ENCODE measurements at regions not wholly inside any gene's neighbourhood (a gene's known extent, or its start where the extent isn't known, plus 50 kb on each side); places are given as distances from the start of the nearest gene placed in this dataset.
A peak's percentile ranks its signal among the peaks of the same experiment; 100 is the strongest.

DNA sequence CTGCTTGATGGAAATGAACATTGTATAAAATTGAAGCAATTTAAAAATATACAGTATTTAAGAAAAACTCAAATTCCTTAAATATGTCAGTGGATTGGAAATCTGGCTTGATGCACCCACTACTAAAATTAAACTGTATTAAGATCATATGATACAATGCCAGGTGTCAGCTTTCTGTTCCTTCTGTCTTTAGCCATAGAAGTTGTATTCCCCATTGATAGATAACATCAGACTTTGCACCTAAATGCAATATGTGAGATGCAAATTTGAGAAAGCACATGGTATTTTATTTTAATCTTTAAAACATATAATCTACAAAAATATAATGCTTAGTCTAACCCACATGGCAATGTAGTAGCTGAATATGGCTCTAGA lies 697.4 kb upstream of the WWC1 start:
- no peak for DNase-seq (ENCODE audit: low read depth)

DNA sequence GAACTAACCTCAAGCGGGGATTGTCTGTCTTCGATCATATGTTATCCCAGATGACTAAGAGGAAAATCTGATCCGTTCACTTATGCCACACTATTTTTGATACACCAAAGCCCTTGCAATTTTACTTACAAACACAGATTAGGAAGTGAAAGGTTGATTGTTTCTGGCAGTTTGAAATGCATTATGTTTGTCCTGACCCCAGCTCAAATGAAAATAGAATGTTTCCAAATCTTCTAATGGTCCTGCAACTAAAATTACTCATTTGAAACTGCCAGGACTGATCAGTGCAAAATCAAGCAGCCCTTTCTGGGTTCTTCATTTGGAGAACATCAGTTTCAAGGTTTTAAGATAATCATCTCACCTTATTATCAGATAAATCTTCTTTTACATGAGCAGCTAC lies 696.7 kb upstream of the WWC1 start:
- DNase-seq (ENCODE audit: low read depth) = no peak

DNA sequence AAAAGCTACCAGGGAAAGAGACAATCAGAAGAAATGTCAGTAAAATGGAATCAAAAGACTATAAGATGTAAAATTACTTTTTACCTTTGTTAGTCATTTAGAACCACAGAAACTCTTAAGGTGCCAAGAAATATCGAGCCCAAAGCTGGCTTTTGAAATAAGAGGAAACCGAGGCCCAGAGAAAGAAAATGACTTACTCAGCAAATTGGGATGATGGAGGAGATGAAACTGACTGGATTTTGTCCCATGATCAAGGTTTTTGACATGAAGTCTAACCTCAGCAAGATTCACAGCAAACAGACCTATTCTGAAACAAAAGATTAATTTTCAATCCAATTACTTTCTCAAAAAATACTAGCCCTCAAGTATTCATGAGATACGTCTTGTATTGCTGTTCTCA lies 696.2 kb upstream of the WWC1 start:
- no peak for DNase-seq (ENCODE audit: low read depth)

DNA sequence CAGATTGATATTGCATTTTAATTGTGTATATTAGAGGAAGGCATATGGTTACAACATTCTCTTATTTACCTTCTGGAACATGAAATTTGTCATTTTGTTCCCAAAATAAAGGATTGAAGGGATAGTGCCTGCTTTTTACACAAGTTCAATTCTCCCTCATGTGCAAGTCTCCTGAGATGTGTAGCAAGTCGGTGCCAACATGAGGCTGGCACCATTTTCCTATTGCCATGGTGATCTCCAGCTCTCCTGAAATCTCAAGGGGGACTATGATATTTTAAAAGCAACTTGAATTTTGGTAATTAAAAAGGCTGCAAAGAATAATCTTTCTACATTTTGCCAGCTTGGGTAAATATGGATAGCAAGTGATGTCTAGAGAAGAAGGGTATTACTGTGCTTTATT lies 693.3 kb upstream of the WWC1 start:
- DNase-seq (ENCODE audit: low read depth) = no peak

DNA sequence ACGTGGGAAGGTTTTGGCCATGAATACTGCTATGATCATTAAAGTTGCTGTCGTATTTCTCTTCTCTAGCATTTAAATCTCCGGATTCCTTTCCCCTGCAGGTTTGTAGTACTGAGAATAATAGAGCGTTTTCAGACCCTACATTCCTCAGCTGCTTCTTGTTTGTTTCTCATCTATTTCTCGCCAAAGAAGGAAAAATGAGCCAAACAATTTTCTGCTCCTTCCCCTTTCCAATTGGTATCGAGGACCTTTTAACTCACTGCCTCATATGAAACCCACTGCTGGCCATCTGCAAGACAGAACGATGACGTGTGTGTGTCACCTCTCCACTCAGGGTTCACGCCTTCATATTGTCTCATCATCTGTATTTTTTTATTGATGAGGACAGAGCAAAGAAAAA lies 689.4 kb upstream of the WWC1 start:
- DNase-seq (ENCODE audit: low read depth) = no peak

DNA sequence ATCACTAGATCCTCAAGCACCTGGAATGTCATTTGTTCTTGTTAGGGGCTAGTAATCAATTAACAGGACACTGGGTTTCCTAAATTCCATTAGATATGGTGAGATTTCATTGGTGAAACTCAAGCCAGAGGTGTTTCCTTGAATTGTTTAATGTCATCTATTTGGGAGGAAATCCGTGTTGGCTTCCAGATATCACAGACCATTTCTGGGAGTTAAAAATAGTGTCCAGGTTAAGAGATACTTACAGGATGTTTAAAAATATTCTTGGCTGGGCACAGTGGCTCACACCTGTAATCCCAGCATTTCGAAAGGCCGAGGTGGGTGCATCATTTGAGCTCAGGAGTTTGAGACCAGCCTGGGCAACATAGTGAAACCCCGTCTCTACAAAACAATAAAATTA lies 688.3 kb upstream of the WWC1 start:
- no peak for DNase-seq (ENCODE audit: low read depth)

DNA sequence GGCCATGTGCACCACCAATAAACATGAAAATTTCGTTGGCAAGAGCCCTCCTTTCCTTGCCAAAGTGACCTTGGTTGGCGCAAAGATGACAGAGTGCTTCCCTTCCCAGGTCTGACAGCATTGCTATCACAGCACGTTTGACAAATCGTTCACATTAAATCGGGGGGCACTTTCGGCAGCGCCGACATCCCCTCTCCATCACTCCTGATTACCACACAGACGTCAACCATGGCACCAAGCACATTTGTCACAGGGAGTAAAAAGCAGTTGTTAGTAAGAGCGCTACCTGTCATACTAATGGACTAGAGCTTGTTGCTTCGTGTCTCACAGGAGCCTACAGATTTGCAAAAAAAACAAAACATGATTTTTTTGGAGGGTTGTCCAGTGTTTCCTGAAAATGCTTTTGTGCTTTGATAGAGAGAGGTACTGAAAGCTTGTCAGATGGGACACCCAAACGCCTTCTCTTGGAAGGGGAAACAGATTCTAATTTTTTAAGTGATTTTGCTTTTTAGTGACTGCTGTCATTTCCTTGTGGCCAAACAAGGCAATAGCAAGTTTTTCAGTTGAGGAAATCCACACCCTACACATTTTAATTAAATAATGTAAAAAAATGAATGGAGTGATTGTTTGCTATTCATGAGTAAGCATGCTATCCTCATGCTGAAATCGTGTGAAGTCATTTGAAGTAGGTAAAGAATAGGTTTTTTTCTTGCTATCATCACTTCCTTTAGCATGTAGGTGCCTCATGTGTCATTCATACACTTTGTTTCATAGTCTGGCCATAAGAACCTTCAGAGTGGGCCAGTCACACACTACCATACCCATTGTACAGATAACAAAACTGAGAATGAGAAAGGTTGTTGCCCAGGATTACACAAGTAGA lies 682.8 kb upstream of the WWC1 start:
- DNase-seq (ENCODE audit: low read depth) = no peak

DNA sequence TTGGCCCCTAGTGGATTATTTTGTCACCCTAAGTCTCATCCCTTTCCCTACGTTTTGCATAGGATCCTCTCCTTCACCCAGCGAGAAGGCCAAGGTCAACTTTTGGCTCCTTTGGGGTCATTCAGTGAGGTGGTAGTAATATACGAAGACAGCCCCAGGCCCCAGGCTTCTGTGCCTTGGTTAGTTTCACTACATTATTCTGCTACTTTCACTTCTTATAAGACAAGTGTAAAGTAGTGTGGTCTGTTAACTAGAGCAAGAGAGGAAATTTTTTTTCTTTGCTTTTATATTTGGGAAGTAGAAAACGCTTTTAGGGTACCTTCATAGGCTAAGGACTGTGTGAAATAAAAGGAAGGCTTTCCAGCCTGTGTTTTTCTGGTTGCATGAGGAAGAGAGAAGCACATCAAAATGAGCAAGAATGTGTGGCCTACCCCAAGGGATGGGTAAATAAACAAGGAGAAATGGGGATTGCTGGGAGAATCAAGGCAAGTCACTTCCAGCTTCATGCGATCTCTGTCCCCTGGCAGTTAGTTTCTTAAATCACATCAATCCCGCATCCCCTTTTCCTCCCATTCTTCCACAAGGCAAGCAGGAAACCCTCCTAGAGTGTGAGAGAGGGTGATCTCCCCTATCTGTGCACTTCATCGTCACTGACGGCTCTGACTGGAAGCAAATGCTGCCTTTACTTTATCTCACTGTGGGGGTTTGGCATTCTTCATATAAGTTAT lies 677.0 kb upstream of the WWC1 start:
- DNase-seq (ENCODE audit: low read depth) = no peak

DNA sequence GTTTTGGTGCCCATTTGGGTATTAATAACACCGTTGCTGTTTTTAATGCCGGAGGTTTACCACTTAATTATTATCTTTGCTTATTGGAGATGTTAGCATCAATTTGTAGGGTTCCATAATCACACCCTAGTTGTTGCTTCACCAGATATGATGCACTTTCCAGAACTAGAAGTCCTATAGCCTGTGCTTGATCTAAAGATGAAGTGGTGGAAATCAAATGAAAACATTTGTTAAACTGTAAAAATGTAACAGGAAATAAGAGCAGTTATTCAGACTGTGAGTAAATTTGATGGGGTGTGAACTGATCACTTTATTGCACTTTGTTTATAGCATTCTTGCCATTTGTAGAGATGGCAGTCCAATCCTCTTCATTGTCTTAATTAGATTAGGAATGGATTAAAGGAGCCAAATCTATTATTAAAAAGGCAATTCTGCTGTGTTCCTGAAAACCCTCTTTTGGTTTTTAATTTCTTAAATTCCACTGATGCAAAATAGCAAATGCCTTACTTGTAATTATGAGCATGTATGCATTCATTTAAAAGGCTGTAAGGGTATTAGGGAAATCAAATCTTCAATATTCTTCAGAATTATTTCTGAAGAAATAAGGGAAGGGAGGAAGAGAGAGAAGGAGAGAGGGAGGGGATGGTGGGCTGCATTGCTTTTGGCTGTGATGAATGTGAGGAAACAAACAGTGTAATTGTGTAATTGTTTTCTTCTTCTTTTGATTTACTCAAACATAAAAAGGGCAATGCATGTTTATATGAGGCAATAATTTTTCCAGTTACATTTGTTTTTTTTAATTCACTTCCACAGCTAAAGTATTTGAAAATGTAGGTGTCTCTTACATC lies 675.2 kb upstream of the WWC1 start:
- no peak for DNase-seq (ENCODE audit: low read depth)

DNA sequence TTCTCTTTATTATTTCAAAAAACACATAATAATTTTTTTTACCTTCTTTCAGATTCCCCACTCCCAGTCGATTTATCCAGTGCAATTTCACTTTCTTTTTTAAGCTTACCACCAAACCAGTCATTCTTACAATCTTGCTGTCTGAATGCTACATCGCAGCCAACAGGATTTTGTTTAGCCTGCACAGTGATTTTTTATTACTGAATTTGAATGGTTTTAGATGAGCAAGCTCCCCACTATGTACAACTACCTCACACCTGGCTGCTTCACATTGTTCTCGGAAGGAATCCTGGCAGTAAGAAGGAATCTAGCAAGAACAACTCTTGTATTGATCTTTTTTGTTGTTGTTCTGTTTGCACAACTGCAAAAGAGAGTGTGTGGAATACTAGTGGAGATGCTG lies 668.1 kb upstream of the WWC1 start:
- no peak for DNase-seq (ENCODE audit: low read depth)

DNA sequence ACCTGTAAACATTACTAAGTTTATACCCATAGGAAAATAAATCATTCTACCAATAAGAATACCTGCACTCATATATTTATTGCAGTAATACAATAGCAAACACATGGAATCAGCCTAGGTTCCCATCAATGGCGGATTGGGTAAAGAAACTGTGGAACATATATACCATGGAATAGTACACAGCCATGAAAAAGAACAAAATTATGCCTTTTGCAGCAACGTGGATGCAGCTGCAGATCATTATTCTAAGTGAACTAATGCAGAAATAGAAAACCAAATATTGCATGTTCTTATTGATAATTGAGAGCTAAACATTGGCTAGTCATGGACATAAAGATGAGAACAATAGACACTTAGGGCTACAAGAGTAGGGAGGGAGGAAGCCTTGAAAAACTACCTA lies 667.4 kb upstream of the WWC1 start:
- no peak for DNase-seq (ENCODE audit: low read depth)

DNA sequence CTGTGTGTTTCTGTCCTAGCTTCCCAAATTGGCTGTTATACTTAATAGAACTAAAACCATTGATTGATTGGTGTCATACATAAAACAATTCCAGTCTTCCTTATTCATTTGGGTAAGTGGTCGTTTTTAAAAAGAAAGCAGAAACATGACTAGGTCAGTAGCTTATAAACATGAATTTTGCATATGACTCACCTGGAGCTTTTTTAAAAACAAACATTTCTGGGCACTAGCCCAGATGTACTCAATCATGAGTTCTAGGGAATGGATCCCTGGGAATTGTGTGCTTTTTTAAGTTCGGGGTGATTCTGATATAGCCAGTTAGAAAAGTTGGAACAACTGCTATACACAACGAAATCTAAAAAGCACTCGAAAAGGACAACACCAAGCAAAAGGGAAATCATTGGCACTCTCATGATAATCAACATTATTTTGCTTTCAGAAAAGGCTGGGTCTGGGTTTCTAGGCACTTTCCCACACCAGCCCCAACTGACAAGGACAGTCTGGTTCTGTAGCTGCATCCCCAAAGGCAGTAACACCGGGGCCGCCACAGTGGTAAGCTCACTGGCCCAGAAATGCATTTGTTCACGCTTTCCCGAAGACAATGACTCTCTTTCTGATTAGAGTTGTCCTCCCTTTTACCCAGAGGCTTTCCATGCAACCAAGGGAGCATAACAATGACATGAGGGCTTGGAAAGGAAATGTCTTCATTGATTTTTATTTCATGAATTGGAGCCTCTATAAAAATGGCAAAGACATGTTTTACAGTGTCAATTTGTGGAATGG lies 664.9 kb upstream of the WWC1 start:
- no peak for DNase-seq (ENCODE audit: low read depth)

DNA sequence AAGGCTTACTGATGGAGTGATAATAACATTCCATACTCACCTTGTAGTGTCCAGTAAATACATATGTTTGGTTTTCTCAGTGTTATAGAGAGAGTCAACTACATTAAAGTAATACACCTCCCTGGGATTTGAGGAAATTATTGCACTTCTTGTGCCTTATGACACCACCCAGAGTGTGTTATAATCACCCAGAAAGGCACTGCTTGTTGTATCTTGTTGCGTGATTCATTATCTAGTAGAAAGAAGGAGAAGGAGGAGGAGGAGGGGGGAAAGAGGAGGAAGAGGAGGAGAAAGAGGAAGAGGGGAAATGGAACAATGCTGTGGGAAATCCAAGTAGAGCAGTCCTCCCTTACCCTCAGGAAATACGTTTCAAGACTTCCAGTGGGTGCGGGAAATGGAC lies 661.8 kb upstream of the WWC1 start:
- no peak for DNase-seq (ENCODE audit: low read depth)

DNA sequence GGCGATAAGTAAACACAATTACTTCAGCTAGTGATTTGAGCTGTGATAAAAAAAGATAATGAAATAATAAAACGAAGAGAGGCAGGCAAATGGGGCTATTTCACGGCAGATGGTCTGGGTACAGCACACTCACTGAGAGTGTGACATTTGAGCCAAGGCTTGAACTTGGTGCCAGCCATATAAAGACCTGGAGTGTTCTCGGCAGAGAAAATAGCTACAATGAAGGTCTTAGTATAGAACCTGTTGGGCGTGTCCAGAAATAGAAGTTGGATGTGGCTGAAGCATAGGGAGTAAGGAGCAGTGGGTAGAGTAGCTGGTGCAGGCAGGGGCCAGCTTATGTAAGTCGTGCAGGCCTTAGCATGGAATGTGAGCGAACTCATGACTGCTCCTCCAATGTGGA lies 660.3 kb upstream of the WWC1 start:
- DNase-seq (ENCODE audit: low read depth) = no peak

DNA sequence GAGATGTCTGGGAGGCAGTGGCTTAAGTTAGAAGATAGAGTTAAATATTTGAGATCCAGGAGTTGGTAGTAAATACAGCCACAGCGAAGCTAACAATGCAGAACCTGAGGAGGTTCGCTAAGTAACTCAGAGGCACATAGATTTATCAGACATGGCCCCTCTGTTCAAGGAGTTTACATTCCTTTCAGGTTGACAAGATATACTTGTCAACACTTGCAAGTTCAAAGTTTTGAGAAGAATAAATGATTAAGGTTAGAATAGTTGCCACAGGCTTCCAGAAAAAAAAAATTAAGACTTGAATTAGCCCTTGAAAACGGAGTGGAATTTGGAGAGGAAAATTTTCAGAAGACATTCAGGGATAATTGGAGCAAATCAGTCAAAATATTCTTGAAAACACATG lies 658.3 kb upstream of the WWC1 start:
- no peak for DNase-seq (ENCODE audit: low read depth)

DNA sequence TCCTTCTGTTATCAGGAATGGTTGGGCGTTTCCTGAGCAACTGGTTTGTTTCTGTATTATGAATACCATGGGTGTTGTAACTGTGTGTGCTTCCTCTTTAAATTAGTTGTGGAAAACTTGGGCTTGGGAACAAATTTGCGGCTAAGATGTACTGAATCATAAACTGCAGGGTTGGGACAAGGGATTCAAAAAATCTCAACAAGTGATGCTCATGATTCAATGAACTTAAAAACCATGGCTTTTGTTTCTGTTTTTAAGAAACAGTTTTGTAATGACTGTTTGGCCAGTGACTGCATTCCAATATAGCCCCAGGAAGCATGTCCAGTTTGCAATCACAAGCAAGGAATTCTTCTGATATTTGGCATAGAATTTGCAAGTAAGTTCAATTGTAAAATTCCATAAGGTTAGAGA lies 657.5 kb upstream of the WWC1 start:
- DNase-seq (ENCODE audit: low read depth) = peak; percentile 100

DNA sequence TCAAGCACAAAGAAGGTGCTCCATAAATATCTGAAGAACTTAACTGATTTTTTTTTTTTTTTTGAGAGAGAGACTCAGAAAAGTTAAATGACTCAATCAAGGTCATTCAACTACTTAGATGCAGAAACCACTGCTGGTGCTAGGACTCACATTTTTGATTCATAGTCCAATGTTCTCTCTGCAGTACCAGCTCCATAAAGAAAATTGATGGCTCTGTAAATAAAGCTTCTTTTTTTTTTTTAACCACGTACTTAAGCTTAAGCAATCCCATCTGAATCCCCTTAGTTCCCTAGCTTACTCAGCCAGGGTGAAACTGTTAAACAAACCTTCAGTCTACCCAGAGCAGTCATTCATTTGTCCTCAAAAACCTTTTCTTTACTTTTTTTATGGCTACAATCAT lies 657.0 kb upstream of the WWC1 start:
- DNase-seq (ENCODE audit: low read depth) = peak; percentile 95

DNA sequence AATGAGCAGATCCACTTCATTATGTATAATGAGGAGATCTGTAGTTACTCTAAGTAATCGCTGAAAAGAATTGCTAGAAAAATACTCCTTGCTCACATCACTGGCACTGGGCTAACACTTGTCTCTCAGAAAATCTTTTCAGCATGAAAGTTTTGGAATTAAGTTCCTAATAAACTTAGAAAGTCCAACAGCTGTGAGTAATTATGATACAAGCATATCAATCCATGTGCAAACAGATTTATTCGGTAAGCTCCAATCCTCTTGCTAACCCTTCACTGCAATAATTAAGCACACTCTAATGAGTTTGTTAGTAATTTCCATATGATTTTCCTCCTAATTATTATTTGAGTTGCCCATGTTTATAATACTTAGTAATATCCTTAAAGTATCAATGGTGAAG lies 652.6 kb upstream of the WWC1 start:
- no peak for DNase-seq (ENCODE audit: low read depth)

DNA sequence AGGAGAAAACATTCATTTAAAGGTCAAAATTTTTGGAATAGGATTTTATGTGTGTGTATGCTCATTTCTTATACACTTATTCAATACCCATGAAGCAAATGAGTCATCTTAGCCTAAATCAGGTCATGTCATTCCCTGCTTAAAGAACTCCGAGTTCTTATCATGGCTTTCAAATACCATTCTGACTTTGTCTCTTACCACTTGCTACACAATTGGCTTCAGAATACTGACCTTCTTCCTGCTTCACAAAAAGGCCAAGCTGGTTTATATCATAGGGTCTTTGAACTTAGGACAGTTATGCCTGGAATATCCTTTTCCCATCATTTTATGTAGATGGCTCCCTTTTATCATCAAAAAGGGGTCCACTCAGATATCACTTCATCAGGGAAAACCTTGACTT lies 652.2 kb upstream of the WWC1 start:
- no peak for DNase-seq (ENCODE audit: low read depth)

DNA sequence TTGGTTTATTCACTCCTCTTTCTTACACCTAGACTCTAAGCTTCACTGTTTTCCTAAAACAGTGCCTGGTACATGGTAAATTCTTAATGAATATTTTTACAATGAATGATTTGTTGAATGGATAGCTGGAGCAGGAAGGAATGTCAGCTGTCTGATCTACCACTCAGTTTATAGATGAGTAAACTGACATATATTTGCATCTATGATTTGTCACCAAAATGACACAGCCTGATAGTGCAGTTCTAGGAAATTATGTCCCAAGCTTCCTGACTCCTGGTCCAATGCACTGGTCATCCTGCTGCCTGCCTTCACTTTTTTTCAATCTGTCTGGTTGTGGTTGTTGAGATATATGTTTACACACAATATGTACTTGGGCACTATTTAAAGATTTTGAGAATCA lies 651.7 kb upstream of the WWC1 start:
- no peak for DNase-seq (ENCODE audit: low read depth)

DNA sequence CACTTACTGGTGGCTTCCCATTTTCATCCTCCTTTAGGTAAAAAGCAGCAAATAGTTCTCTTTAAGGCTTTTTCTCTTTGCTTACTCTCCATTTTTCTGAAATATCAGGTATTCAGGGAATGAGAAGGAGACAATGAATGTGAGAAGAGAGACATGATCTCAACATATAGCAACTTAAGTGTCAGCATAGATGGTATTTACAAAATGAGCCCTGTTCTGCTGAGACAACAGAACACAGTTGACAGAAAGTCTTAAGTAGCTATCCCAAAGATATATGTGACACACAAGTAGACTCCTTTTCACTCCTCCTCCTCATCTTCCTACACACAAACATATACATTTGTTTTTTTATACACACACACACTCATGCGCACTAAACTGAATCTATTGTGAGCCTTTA lies 649.3 kb upstream of the WWC1 start:
- DNase-seq (ENCODE audit: low read depth) = no peak
